ENCODE measurements at regions not wholly inside any gene's neighbourhood (a gene's known extent, or its start where the extent isn't known, plus 50 kb on each side); places are given as distances from the start of the nearest gene placed in this dataset.
"Not testable (repeated sequence)": the region's sequence is repeated elsewhere in the genome, so short reads cannot be mapped to it uniquely, and the experiment has no call there.

DNA sequence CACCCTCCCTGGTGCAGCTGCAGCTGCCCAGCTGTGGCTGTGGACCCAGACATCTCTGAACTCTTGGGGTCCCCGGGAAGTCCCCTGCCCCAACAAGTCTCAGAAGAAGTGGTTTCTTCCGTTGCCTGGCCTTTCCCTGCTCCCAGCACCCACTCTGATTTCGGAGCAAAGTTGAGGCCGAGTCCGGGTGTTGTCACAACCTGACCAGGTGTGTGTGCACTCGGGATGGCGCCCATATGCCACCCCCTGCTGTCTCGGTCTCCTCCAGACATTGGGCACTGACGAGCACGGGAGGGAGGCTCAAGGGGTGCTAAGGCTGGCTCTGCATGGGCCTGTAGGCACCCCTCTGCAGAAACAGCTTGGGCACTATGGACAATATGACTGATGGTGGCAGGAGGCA lies 1055.3 kb downstream of the REEP3 start:
- no peak for DNase-seq (ENCODE audit: low spot score)

DNA sequence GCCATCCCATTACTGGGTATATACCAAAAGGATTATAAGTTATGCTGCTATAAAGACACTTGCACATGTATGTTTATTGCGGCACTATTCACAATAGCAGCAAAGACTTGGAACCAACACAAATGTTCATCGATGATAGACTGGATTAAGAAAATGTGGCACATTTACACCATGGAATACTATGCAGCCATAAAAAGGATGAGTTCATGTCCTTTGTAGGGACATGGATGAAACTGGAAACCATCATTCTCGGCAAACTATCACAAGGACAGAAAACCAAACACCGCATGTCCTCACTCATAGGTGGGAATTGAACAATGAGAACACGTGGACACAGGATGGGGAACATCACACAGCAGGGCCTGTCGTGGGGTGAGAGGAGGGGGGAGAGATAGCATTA lies 1057.6 kb downstream of the REEP3 start:
- not testable (repeated sequence) for DNase-seq (ENCODE audit: low spot score)

DNA sequence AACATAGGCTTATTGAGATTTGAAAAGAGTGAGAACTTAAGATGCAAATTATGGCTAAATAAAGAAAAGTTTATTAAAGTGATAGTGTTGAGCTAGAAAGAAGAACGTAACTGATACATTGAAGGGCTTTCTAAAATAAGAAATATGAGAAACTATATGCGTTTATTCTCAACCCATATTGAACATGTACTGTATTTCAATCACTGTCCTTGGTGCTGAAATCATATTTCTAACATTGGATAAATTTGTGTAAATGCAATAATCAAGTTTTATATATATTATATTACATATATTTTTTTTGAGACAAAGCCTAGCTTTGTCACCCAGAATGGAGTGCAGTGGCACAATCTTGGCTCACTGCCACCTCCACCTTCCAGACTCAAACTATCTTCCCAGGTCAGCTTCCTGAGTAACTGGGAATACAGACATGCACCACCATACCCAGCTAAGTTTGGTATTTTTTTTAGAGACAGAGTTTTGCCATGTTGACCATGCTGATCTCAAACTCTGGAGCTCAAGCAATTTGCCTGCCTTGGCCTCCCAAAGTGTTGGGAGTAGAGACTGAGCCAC lies 1065.8 kb downstream of the REEP3 start:
- DNase-seq (ENCODE audit: low spot score), result no peak

DNA sequence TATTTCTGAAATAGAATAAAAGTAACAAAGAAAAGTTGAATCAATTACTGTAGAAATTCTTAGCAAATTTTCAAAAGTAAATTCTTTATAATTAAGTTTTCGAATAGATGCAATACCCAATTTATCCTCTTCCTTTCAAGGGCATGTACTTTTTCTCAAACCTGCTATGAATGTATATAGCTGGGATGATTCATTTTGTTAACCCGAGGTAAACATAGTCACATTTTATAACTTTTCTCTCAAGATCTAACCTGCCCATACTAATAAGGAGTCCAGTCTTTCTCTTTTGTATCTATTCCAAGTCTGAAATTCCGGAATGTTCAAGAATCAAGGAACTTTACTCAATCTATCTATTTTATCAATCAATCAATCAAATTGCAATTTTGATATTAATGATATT lies 1072.9 kb downstream of the REEP3 start:
- DNase-seq (ENCODE audit: low spot score), result no peak

DNA sequence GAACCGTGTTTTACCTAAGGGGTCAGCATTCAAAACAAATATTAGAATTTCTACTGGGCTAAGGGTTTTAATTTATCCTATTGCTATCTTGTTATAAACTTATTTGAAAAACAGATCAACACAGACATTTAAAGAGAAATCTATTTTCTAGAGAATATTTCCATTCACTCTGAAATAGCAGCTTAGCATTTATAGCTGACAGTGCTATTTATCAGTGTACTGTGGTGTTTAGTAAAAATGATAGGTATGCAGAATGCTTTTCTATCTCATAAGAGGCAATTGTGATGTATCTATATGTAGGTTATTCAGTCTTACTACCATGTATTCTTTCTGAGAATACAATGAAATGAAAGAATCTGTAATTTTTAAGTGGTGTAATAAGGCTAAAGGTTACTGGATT lies 1077.4 kb downstream of the REEP3 start:
- DNase-seq (ENCODE audit: low spot score), result no peak

DNA sequence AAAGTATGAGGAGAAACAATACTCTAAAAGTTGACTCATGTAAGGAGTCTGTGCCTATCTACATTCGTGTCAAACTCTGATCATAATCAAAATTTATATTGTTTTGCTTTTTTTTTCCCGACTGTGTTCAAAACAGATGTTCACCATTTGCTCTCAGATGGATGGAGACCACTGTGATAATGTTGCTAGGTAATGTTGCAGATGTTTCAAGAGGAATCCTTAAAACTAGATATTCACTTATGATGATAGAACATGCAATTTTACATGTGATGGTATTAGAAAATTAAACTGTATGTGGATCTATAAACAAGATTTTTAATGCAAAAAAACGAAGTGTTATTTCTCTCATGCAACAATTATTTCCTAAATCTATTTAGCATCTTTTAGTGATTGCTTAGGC lies 1080.1 kb downstream of the REEP3 start:
- no peak for DNase-seq (ENCODE audit: low spot score)

DNA sequence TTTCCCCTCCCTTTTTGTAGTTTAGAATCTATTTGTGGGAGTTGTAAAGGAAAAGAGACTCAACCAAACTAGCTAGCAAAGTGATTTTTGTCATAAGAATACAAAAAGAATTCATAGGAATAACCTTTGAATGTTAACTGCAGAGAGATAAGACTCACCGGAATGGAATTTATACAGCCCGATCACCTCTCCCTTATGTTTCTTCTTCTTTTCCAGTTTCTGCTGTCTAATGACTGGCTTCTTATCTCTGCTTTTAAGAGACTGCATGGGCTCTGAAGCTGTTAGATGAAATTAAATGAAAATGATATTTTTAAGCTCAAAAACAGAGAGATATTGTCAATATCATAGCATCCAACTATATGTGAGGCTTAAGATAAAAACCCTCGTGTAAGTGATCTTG lies 1095.9 kb downstream of the REEP3 start:
- no peak for DNase-seq (ENCODE audit: low spot score)

DNA sequence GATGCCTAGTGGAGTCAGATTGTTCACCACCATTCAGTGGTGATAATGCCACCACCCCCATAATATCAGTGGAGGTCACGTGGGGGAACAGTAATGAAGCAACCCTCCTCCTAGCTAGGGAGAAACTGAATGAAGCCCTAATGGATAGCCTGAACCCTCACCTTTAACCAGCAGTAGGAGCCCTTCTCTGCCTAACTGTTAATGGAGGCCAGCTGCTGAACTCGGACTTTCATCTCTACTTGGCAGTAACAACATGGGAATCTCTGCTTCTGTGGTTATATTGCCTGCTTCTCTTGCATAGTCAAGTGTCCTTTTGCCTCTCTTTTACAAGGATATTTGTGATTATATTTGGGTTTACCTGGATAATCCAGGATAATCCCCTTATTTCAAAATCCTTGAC lies 1097.9 kb downstream of the REEP3 start:
- no peak for DNase-seq (ENCODE audit: low spot score)

DNA sequence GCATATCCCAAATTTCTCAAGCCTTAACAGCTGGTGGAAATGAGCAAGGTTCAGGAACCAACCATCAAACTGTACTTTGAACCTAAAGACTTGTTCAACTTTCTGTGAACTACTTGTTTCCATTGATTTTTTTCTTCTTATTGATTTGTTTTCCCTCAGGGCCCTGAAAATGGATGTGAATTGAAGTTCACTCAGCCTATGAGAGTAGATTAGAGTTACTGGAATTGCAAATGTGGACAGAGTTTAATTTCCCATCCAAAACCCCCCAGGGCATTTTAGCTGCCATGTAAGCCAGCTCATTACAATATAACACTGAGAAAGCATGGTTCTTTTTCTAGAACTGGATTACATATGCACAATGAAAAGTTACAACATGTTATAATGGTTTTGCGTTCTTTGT lies 1105.7 kb downstream of the REEP3 start:
- no peak for DNase-seq (ENCODE audit: low spot score)

DNA sequence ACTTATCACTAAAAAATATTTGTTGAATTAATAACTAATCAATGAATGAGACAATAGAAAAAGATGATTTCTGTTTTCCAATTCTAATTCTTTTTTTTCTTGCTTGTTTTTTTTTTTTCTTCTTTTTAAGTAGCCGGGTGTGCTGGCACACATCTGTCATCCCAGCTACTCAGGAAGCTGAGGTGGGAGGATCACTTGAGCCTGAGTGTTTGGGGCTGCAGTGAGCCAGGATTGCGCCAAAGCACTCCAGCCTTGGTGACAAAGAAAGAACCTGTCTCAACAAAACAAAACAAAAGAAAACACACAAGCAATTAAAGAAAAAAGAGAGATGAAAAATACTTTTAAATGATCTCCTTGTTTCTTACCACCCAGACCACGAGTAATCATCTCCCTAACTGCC lies 1109.3 kb downstream of the REEP3 start:
- DNase-seq (ENCODE audit: low spot score), result no peak

DNA sequence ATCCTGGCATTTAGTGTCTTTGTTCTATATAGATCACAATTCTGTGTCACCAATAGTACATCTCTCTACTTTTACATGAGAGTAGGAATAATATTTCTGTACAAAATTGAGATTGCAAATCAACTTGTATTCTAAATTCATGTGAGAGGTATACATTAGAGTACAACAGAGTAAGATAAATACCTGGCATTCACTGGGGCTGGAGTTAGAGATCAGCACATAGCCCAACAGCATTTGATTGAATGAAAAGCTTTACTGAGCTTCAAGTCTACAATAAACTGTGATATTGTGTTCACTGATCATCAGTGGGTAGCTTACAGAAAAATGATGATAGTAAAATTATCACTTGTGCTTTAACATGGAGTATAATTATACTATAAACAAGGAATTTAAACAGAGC lies 1114.7 kb downstream of the REEP3 start:
- no peak for DNase-seq (ENCODE audit: low spot score)

DNA sequence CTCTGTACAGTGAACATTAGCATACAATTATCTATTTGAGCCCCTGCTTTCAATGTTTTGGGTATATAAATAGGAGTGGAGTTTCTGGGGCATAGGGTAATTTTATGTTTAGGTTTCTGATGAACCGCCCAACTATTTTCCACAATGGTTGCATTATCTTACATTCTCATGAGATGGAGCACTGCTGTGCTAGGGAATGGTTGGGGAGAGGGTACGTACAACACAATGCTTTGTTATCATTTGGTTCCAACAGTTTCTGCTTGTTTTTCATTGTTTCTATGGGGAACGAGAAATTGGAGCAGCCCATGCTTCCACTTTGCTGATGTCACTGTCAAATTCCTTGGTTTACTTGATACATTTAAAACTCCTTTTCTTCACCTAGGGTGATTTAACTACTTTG lies 1115.3 kb downstream of the REEP3 start:
- no peak for DNase-seq (ENCODE audit: low spot score)

DNA sequence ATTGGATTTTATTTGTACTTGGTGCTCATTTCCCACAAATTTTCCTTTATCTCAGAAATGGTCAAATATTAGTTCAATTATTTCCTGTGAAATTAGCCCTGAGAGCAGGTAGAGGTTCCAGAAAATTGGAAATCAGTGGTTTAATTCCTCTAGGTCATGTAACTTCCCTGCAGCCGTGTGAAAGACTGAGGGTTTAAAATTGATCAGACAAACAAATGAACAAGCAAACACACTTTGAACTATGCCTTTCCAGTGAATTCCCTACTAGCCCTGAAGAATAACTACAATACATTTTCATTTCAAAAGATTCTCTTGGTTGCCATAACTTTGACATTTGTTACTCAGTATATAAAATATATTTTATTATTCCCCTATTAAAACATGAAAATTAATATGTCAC lies 1116.7 kb downstream of the REEP3 start:
- DNase-seq (ENCODE audit: low spot score), result no peak

DNA sequence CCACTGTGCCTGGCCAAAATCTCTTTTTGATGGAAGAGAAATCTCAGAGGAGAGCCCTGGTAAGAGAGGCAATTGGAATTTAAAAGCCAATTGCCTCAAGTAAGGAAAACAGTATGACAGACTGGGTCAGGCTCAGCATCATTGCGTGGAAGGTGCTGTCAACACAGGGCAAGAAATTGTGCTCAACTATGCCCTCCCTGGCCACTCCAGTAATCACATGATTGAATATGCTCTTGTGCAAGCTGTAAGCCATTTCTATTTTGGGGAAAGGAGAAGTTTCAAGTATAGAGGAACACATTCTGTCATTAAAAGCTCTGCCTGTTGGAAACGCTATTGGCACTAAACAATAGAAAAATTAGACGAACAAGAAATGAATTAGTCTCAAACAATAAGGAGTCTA lies 1127.7 kb downstream of the REEP3 start:
- no peak for DNase-seq (ENCODE audit: low spot score)

DNA sequence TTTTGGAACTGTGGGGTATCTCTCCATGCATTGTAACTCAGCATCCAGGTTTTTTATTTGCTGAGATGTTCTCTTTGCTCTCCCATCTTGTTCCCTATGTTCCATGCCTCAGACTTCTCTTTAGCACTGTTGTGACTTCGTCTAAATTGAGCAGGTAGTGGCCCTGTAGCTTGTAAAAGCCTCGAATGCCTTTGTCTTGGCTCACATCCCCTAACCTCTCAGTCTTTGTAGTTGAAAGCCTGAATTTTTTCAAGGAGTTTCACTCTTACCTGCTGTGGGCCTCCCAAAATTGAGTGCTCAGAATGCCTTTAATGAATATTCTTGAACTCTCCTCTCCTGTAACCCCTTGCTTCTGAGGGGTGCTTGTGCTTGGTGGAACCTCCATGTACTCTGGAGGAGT lies 1137.3 kb downstream of the REEP3 start:
- DNase-seq (ENCODE audit: low spot score), result no peak

DNA sequence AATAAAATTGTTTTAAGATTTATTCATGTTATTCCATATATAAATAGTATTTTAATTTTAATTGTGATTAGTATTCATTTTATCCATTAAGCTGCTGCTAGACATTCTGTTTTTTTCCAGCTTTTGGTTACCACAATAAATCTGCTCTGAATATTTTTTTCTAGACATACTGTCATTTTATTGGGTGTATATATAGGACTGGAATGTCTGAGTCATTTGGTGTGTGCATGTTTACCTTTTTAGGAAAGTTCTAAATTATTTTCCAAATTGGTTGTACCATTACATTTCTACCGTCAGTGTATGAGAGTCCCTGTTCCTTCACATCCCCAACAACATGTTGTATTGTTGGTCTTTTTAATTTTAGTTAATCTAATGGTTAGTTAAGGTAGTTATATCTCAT lies 1138.1 kb downstream of the REEP3 start:
- DNase-seq (ENCODE audit: low spot score), result no peak

DNA sequence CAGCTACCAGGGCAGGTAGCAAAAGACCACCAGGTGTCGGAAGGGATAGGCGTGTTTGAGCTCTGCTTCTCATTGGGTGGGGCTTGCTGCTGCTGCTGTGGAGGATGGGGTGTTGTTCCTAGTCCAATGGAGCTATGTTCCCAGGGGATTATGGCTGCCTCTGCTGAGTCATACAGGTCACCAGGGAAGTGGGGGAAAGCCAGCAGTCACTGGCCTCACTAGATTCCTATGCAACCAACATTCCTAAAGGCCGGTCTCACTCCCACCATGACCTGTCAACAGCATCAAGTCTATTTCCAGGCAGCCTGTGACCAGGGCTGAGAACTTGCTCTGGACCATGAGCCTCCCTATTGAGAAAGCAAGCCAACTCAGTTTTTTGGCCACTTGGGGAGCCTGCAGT lies 1160.8 kb downstream of the REEP3 start:
- no peak for DNase-seq (ENCODE audit: low spot score)

DNA sequence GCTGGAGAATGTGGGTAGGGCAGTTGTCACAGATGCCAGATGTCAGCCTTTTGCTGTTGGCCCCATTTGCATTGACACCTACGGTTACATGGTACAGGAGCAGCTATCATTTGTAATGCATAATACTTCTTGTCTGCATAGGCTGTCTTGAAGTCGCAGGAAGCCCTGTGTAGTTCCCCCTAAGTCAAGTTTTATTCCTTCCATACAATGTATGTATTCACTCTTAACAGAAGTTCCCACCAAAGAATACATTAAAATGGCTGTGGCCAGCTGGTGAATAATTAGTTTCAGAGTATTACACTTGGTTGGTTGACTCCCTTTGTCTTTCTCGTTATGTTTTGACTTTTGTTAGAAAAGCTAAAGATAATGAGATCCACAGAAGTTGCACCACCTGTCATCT lies 1169.0 kb downstream of the REEP3 start:
- DNase-seq (ENCODE audit: low spot score), result no peak

DNA sequence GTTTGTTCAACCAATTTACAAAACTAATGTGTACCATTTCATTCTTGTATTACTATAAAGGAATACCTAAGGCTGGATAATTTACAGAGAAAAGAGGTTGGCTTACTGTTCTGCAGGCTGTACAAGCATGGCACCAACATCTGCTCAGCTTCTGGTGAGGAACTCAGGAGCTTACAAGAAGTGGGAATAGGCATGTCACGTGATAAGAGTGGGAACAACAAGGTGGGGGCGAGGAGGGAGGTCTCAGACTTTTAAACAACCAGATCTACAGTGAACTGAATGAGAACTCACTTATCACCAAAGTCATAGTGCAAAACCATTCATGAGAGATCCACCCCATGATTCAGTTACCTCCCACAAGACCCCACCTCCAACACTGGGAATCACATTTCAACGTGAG lies 1178.0 kb downstream of the REEP3 start:
- no peak for DNase-seq (ENCODE audit: low spot score)

DNA sequence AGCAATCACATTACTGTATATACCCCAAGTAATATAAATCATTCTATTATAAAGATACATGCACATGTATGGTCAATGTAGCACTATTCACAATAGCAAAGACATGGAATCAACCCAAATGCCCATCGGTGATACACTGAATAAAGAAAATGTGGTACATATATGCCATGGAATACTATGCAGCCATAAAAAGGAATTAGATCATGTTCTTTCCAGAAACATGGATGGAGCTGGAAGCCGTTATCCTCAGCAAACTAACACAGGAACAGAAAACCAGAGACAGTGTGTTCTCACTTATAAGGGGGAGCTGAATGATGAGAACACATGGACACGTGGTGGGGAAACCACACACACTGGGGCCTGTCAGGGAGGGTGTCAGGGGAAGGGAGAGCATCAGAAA lies 1180.9 kb downstream of the REEP3 start:
- DNase-seq (ENCODE audit: low spot score), result not testable (repeated sequence)

DNA sequence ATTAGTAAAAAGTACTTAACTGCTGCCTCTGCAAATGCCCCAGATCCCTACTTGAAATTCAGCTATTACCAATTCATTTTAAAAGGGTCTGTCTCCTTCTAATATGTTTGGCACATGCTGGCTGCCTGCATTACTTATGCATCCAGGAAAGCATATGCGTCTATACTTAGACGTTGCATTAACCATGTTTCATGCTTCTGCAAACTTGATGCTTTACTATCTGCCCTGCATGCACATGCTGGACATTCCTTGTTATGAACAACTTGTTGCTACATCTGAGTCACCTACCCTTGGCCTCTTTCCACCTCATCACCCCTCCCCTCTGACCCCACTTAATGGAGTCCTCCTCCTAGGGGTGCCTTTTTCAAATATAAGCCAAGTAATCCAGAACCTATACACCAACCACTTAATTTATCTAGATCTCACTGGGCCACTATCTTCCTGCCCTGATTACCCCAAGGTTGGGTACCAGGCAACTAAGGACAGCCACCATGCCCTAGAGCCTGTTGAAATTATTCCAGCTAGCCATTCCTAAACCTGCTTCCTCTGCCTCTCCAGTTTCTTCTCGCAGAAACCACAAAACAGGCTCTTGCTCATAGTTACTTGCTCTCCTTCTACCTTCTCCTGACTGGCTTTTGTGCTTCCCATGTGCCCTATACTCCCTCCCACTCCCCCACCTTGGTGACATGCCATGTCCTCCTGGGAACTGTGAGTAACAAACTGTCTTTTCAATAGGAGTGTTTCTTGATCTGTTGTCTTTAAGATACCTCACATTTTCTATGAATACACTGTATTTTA lies 1187.9 kb downstream of the REEP3 start:
- no peak for DNase-seq (ENCODE audit: low spot score)

DNA sequence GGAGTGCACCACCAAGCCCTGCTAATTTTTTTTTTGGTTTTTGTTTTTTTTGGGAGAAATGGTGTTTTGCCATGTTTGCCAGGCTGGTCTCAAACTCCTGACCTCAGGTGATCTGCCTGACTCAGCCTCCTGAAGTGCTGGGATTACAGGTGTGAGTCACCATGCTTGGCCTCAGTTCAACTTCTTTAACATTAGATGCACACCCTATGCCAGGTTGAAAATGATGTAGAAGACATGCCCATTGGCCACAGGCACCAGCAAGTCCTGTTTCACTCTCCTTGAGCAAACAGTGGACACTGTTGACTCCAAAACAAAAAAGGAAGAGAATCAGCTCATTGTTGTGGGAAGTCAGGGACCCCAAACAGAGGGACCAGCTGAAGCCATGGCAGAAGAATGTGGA lies 1205.3 kb downstream of the REEP3 start:
- no peak for DNase-seq (ENCODE audit: low spot score)

DNA sequence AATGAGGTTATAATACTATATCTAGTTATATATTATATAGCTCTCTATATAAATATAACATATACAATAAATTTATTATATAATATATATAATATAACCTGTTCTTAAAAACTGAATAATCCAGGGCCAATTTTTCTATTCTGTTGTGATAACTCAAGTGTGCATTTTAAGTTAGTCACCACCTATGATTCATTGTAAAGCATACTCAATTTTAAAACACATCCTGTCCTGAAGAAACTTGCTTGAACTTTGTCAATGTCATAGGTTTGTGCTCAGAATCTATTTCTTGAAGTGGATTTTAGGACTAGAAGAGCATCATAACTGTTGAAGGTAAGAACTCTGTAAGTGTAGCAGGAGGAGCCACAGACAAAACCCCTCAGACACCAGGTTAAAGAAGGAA lies 1209.8 kb downstream of the REEP3 start:
- no peak for DNase-seq (ENCODE audit: low spot score)

DNA sequence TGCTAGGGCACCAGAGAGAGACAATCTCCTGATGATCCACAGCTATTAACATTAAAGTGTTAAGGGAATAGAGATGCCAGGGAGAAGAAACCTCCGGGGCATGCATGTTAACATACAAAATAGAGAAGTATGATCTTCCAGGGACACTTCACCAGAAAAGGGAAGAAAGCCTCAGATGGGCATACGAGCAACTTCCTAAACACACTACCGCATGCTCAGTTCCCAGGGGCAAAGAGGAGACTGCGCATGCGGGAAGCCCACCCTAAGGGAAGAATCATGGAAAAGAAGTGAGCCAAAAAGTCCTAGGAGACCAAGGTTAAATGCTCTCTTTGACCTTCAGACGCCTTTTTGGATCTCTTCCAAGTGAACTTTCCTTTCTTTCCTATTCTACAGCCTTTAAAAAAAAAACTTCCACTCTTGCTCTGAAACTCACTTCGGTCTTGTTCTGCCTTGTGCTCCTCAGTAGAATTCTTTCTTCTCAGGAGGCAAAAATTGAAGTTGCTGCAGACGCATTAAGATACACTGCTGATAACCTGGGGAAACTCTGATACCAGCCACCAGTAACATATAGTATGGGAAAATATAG lies 1211.3 kb downstream of the REEP3 start:
- no peak for DNase-seq (ENCODE audit: low spot score)
